Left hindlimb (tissue), 1 donor: ENCODE measurements at regions not wholly inside any gene's neighbourhood (a gene's known extent, or its start where the extent isn't known, plus 50 kb on each side); places are given as distances from the start of the nearest gene placed in this dataset.
"Not testable (repeated sequence)": the region's sequence is repeated elsewhere in the genome, so short reads cannot be mapped to it uniquely, and the experiment has no call there.

ENCODE experiments used
- DNase-seq: peaks from one replicate; pipeline ENCODE4 v3.0.0-alpha.2; 2018

GRCh38 chr3:31102196-31102879 lies 207.9 kb upstream of the GADL1 start:
- DNase-seq: no peak

DNA sequence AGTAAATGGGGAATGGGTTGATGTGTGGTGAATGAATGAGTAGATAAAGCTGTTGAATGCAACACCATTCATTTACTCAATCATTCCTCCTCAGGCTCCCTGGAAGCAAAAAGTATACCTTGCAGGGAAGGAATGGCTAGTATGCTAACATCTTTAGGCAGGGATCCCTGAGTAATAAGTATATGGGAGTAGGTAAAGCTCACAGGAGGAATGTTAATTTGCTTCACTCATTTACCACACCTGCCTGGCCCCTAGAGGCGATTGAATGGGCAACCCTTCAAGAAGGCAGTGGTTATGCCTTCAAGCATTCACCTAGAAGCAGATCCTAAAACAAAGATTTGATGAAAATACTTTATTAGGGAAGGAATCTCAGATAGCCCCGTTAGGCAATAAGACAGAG lies 208.7 kb upstream of the GADL1 start:
- DNase-seq: no peak

DNA sequence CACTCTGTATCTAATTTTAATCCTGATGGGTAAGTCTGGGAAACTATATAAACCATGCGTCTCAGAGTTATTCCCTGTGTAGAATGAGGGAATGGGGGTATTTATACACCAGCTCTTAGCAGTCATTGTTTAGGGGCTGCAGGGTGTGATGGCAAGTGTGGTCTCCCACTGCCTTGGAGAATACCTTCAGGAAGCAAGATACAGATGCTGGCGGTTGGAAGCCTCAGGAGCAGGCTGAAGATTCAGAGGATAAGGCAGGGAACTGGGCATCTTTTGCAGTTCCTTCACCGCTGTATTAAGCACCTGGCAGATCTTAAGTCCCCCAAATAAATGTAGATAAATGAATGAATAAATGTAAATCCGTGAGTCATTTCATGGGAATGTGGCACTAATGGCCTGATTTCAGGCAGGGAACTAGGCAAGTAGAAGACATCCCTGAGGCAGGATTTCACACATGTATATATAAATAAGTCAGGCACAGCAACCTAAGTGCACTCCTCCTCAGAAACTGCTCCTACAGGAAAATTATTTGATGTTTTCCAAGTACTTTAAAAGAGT lies 209.2 kb upstream of the GADL1 start:
- DNase-seq: no peak

- DNase-seq: no peak
These were observed 210.6 kb upstream of the GADL1 start for GRCh38 chr3:31105011-31105410.

DNA sequence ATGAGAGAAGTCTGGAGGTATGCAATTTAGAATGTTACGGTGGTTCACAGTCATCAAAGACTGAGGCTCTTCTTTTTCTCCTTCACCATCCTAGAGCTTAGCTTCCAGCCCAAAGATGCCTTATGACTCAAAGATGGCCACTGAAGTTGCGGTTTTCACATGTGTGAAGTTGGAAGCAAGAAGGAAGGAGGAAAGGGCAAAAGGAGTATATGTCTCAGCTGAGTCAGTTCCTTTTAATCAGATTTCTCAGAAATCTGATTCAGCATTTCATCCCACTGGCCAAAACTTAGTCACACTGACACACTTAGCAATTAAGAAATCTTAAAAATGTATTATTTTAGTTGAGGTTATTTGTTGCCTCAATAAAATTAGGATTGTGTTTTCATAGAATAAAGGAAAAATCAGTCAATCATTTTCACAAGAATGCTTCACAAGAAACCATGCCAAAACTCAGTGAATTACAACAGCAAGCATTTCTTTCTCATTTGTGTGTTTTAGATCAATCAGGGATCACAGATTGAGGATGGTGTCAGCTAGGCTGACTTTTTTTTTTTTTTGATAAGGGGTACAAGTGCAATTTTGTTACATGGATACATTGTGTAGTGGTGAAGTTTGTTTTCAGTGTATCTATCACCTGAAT lies 211.1 kb upstream of the GADL1 start:
- DNase-seq: no peak

GRCh38 chr3:31106204-31106603 lies 211.7 kb upstream of the GADL1 start:
- no peak for DNase-seq

- DNase-seq: no peak
These were observed 212.5 kb upstream of the GADL1 start for GRCh38 chr3:31106912-31107311.

GRCh38 chr3:31114929-31115283 lies 220.4 kb upstream of the GADL1 start:
- no peak for DNase-seq

GRCh38 chr3:31115531-31115930 lies 221.1 kb upstream of the GADL1 start:
- not testable (repeated sequence) for DNase-seq

DNA sequence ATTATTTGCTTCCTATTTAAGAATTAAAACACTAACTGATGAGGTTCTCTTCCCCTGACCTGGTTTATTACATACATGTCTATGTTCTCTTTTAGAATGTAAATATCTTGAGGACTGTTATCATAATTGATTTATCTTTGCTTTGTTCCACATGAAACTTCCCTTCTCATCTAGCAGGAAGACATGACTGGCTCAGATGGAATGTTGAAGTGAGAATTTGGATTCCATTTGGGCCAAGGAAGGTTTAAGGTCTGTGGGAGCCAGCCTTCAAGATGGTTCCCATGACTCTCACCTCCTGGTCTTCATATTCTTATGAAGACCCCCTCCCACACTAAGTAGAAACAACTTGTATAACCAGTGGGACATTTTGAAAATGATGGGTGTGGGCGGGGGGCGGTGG lies 222.2 kb upstream of the GADL1 start:
- no peak for DNase-seq

- DNase-seq: no peak
These were observed 223.4 kb upstream of the GADL1 start for GRCh38 chr3:31117854-31118253.

- no peak for DNase-seq
These were observed 229.9 kb upstream of the GADL1 start for GRCh38 chr3:31124373-31124772.

DNA sequence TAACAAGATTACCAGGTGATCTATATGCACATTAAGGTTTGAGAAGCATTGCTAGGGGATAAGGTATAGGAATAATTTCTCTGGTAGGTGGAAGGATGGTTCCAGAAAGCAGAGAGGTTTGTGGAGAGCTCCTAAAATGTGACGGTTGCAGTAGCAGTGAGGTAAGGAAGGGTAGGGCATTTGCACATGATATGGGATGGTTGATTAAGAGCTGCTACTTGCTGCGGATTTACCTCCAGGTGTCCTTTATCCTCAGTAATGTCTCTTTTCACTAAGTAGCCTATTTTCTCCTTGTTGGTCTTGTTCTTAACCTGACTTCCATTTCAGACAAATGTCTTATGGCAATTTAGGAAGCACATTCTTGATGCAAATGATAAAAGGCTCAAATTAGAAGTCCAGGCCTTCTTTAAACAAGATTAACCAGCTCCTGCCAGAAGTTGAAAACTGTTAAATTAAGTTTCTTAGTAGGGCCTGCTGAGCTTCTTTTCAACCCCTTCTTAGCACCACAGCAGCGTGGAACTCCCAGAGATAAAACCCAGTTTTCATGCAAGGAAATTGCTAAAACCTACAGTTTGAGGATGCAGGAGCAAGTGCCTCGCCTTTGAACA lies 231.1 kb upstream of the GADL1 start:
- DNase-seq: no peak

GRCh38 chr3:31129241-31129640 lies 234.8 kb upstream of the GADL1 start:
- no peak for DNase-seq

- no peak for DNase-seq
These were observed 237.8 kb upstream of the GADL1 start for GRCh38 chr3:31132132-31132769.

DNA sequence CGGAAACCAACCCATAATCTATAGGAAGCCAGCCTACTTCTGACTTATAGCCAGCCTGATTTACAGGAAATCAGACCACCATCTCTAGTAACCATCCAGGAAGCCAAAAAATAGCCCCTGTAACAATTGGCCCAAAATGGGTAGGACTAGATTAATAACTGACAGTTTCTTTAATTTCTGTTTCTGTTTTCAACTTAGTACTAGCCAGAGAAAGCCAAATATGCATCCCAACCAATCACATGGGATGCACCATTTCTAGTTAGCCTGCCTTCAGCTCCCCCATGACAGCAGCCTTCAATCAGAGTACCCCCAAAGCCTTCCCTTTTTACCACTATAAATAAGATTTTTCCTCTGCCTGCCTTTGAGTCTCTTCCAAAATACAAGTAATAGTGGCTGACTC lies 239.1 kb upstream of the GADL1 start:
- no peak for DNase-seq

- no peak for DNase-seq
These were observed 241.1 kb upstream of the GADL1 start for GRCh38 chr3:31135546-31135945.

GRCh38 chr3:31137718-31138465 lies 243.4 kb upstream of the GADL1 start:
- no peak for DNase-seq

DNA sequence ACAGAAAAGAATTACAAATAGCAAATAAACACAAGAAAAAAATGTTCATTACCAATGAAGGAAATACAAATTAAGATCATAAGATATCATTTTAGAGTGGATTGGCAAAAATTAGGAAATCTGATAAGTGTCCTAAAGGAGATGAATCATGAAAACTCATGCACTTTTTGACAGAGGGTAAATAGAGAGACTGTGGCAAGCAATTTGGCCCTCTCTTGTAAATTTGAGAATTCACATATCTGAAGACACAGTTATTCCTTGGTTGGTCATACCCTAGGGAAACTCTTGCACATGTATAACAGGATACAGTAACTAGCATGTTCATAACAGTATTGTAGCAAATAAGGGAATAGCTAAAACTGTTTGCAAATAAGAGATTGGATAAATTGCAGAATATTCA lies 246.0 kb upstream of the GADL1 start:
- no peak for DNase-seq

- DNase-seq: no peak
These were observed 247.7 kb upstream of the GADL1 start for GRCh38 chr3:31142139-31142538.

GRCh38 chr3:31142543-31142942 lies 248.1 kb upstream of the GADL1 start:
- no peak for DNase-seq

DNA sequence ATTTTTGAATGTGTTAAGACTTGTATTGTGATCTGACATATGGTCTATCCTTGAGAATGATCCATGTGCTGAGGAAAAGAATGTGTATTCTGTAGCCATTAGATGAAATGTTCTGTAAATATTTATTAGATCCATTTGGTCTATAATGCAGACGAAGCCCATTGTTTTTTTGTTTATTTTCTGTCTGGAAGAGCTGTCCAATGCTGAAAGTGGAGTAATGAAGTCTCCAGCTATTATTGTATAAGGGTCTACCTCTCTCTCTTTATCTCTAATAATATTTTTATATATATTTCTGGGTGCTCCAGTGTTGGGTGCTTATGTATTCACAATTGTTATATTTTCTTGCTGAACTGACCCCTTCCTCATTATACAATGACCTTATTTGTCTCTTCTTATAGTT lies 250.6 kb upstream of the GADL1 start:
- DNase-seq: no peak

DNA sequence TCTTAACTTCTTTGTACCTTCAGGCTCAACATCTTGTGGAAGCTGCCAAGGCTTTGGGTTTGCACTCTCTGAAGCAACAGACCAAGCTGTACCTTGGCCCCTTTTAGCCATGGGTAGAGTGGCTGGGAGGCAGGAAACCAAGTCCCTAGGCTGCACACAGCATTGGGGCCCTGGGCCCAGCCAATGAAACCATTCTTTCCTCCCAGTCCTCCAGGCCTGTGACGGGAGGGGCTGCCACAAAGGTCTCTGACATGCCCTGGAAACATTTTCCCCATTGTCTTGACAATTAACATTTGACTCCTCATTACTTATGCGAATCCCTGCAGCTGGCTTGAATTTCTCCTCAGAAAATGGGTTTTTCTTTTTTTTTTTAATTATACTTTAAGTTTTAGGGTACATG lies 253.1 kb upstream of the GADL1 start:
- no peak for DNase-seq
